Activated T-helper 17 cell treated with anti-CD3 and anti-CD28 coated beads, Interleukin-2, amount 50 U/mL, for 72 hours (primary cell): ENCODE measurements at regions not wholly inside any gene's neighbourhood (a gene's known extent, or its start where the extent isn't known, plus 50 kb on each side); places are given as distances from the start of the nearest gene placed in this dataset.

Source experiments
- ATAC-seq: fragments of 150-1000 bp; cut with Tn5 transposase; replicated peaks from 2 replicates; pipeline ENCODE4 v1.10.0; 2021; ENCODE audit warnings: mild to moderate bottlenecking, moderate library complexity
- H3K27ac Mint-ChIP-seq: one replicate; pipeline ENCODE4 v1.8.0; 2022; ENCODE audit warnings: mixed read lengths
- H3K27me3 Mint-ChIP-seq: one replicate; pipeline ENCODE4 v1.8.0; 2022; ENCODE audit warnings: mixed read lengths
- H3K36me3 Mint-ChIP-seq: one replicate; pipeline ENCODE4 v1.8.0; 2022; ENCODE audit warnings: low read depth, mild to moderate bottlenecking, mixed read lengths
- H3K4me1 Mint-ChIP-seq: one replicate; pipeline ENCODE4 v1.8.0; 2022; ENCODE audit warnings: mixed read lengths
- H3K4me3 Mint-ChIP-seq: one replicate; pipeline ENCODE4 v1.8.0; 2022; ENCODE audit warnings: mild to moderate bottlenecking, mixed read lengths
- H3K9me3 Mint-ChIP-seq: one replicate; pipeline ENCODE4 v1.8.0; 2022; ENCODE audit warnings: mixed read lengths

DNA sequence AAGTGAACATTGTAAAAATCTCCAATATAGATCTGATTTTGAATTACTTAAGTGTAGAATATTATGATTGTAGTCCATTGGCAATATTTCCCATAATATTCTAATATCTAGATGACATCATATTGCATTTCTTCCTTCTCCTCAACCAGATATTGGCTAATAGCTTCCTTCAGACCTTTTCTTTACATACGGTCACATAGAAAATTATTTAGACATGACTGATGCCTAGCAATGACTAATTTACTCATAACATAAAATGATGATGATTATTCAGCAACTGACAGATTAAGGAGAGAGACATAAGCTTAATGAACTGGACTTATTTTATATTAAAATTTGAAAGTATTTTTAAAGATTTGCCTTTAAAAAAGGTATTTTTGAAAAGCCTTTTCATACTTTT is 1287.6 kb downstream of the STIM2 start:
- Mint-ChIP-seq H3K27me3 (no peaks in the 10 kb centered on the region), H3K4me3 (no peak overlapping the region), H3K4me1 (no peaks in the 10 kb centered on the region), H3K36me3 (no peaks in the 10 kb centered on the region), H3K9me3 (peaks cover 12% of the 10 kb centered on the region), H3K27ac (no peak overlapping the region)
- no peak for ATAC-seq

- Mint-ChIP-seq H3K27me3 (no peaks in the 10 kb centered on the region), H3K4me3 (no peak overlapping the region)
Measured at GRCh38 chr4:28149762-28150161, 1289.1 kb downstream of the STIM2 start.

DNA sequence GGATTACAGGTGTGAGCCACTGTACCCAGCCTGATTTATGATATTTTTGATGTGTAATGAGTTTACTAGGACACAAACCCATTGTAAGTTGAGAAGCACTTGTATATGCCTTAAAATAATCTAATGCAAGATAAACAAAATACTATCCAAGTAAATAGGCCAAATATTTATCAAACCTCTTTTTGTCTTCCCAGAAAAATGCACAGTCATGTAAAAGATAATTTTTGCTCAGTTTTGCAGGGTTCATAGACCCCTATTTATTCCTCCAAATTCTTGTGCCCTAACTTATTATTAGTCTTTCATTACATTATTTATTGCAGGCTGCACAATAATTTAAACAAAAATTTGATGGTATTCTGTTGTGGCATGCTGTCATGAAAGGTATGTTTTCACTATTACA is 1290.7 kb downstream of the STIM2 start:
- ATAC-seq = no peak
- H3K27ac Mint-ChIP-seq = no peak overlapping the region
- no peaks in the 10 kb centered on the region for H3K4me1 Mint-ChIP-seq
- H3K4me3 Mint-ChIP-seq = no peak overlapping the region
- H3K36me3 Mint-ChIP-seq = no peaks in the 10 kb centered on the region
- H3K27me3 Mint-ChIP-seq = no peaks in the 10 kb centered on the region
- H3K9me3 Mint-ChIP-seq = peaks cover 7% of the 10 kb centered on the region

More at GRCh38 chr4:28149762-28150161, 1289.1 kb downstream of the STIM2 start:
- Mint-ChIP-seq H3K36me3 (no peaks in the 10 kb centered on the region), H3K4me1 (no peaks in the 10 kb centered on the region), H3K27ac (no peak overlapping the region), H3K9me3 (peaks cover 8% of the 10 kb centered on the region)
- no peak for ATAC-seq

DNA sequence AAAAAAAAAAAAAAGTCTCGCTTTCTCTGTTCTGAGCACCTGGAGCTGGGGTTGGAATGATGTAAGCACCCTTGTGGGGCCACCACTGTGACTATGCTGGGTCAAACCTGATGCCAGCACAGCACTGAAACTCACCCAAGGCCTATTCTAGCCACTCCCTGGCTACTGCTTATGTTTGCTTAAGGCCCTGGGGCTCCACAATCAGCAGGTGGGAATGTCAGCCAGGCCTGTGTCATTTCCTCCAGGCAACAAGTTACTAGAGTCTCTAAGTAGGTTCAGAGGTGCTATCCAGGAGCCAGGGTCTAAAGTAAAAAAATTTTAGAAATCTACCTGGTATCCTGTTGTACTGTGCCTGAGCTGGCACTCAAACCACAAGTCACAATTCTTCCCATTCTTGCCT is 1306.8 kb downstream of the STIM2 start:
- no peaks in the 10 kb centered on the region for H3K4me1 Mint-ChIP-seq
- H3K36me3 Mint-ChIP-seq = no peaks in the 10 kb centered on the region
- no peak for ATAC-seq
- no peak overlapping the region for H3K27ac Mint-ChIP-seq
- no peaks in the 10 kb centered on the region for H3K27me3 Mint-ChIP-seq
- peaks cover 11% of the 10 kb centered on the region for H3K9me3 Mint-ChIP-seq
- no peak overlapping the region for H3K4me3 Mint-ChIP-seq

GRCh38 chr4:28176942-28177341 is 1316.3 kb downstream of the STIM2 start:
- no peaks in the 10 kb centered on the region for H3K27me3 Mint-ChIP-seq
- no peaks in the 10 kb centered on the region for H3K4me1 Mint-ChIP-seq
- H3K9me3 Mint-ChIP-seq = peaks cover 12% of the 10 kb centered on the region
- no peak overlapping the region for H3K27ac Mint-ChIP-seq
- H3K36me3 Mint-ChIP-seq = no peaks in the 10 kb centered on the region
- no peak for ATAC-seq
- no peak overlapping the region for H3K4me3 Mint-ChIP-seq

DNA sequence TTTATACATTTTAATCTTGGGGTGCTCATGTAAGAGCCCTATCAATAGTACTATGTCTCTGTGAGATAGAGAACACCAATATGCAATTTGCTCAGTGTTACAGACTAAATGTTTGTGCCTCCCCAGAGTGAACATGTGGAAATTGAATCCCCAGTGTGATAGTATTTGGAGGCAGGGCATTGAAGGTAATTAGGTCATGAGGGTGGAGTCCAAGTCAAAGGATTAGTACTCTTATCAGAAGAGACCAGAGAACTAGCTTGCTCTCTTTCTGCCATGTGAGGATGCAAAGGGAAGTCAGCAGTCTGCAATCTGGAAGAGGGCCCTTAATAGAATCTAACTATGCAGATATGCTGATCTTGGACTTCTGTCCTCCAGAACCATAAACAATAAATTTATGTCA is 1317.0 kb downstream of the STIM2 start:
- Mint-ChIP-seq H3K36me3 (no peaks in the 10 kb centered on the region), H3K9me3 (peaks cover 13% of the 10 kb centered on the region), H3K27me3 (no peaks in the 10 kb centered on the region), H3K27ac (no peak overlapping the region), H3K4me1 (no peaks in the 10 kb centered on the region), H3K4me3 (no peak overlapping the region)
- no peak for ATAC-seq

GRCh38 chr4:28179126-28179525 is 1318.5 kb downstream of the STIM2 start:
- Mint-ChIP-seq H3K36me3 (no peaks in the 10 kb centered on the region), H3K27me3 (no peaks in the 10 kb centered on the region)

DNA sequence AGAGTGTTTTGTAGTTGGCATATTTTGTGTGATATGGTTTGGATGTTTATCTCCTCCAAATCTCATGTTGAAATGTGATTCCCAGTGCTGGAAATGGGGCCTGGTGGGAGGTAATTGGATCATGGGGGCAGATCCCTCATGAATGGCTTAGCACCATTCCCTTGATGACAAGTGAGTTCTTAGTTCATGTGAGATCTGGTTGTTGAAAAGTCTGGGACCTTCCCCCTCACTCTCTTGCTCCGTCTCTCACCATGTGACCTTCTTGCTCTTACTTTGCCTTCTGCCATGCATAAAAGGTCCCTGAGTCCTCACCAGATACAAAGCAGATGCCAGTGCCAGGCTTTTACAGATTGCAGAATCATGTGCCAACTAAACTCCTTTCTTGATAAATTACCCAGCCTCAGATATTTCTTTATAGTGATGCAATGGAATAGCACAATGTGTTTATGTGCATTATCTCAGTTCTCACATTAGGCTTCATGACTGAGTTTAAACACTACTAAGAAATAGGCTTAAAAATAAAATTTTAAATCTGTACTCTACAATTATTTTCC is 1348.8 kb downstream of the STIM2 start:
- no peak for ATAC-seq
- Mint-ChIP-seq H3K27me3 (no peaks in the 10 kb centered on the region), H3K36me3 (no peaks in the 10 kb centered on the region), H3K4me1 (no peaks in the 10 kb centered on the region), H3K9me3 (peaks cover 15% of the 10 kb centered on the region), H3K4me3 (no peak overlapping the region), H3K27ac (no peak overlapping the region)

More at GRCh38 chr4:28179126-28179525, 1318.5 kb downstream of the STIM2 start:
- ATAC-seq = no peak
- Mint-ChIP-seq H3K9me3 (peaks cover 11% of the 10 kb centered on the region), H3K4me3 (no peak overlapping the region), H3K4me1 (no peaks in the 10 kb centered on the region), H3K27ac (no peak overlapping the region)

DNA sequence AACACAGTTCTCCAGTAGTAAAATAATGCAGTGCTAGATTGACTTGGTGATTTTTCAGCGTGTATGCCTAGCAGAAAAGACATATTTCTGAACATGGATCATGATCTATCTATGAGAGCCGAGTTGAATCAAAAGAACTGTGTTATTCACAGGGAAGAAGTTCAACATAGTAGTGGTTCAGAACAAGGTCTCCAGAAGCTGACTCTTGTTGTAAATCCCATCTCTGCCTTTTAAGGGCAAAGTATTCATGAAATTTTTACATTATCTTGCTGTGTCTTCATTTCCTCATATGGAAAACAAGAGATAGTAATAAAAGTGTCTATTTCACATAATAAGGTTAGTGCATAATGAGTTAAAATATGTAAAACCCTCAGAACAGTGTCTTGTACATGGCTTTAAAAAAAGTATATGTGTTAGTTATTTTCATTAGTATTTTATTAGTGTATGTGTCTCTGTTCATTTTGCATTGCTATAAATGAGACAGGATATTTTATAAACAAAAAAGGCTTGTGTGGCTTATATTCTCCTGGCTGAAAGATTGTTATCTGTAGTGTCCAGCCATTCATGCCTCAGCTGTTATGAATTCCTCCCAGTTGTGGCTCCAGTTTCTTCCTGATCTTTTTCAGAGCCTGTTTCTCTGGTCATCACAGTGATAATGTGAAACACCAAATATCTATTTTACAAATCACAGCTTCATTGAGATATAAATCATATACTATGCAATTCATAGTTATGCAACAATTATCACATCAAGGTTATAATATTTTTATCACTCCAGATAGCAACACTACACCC is 1351.2 kb downstream of the STIM2 start:
- Mint-ChIP-seq H3K4me3 (no peak overlapping the region), H3K9me3 (peaks cover 15% of the 10 kb centered on the region), H3K27ac (no peak overlapping the region), H3K27me3 (no peaks in the 10 kb centered on the region), H3K4me1 (no peaks in the 10 kb centered on the region), H3K36me3 (no peaks in the 10 kb centered on the region)
- ATAC-seq = no peak

GRCh38 chr4:28221536-28221935 is 1360.9 kb downstream of the STIM2 start:
- Mint-ChIP-seq H3K4me1 (no peaks in the 10 kb centered on the region), H3K4me3 (no peak overlapping the region), H3K27me3 (no peaks in the 10 kb centered on the region), H3K9me3 (peaks cover 15% of the 10 kb centered on the region), H3K36me3 (no peaks in the 10 kb centered on the region), H3K27ac (no peak overlapping the region)
- no peak for ATAC-seq

- Mint-ChIP-seq H3K27me3 (no peaks in the 10 kb centered on the region), H3K4me1 (no peaks in the 10 kb centered on the region), H3K9me3 (peaks cover 11% of the 10 kb centered on the region), H3K27ac (no peak overlapping the region), H3K36me3 (no peaks in the 10 kb centered on the region), H3K4me3 (no peak overlapping the region)
- ATAC-seq = no peak
Measured at GRCh38 chr4:28225050-28225449, 1364.4 kb downstream of the STIM2 start.

DNA sequence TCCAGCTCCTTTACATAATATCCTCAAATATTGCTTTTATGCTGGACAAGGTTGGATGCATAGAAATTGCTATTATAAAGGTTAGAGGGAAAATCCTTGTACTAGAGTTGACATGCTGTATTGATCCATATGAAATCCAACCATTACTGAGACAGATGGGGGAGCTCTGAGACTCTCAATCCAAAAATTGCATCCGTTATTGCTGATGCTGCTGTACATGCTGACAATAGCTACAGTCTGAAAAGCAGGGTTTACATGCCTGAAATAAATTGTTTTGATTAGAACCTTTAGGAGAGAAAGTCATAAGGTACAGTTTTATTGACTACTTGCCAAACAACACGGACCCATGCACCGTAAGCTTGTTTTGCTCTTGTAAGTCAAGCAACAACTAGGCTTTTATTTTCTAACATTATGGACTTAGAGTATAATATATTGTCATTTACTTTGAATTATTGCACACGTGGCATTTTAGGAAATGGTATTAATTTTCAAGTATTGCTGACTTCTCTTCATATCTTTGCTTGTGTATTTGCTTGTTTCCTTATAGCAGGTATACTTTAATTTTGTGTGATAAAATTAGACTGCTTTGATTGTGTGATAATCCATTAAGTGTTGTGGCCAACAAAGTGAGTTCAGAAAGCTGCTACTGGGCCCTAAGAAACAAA is 1365.2 kb downstream of the STIM2 start:
- ATAC-seq = no peak
- H3K4me1 Mint-ChIP-seq = no peaks in the 10 kb centered on the region
- no peak overlapping the region for H3K27ac Mint-ChIP-seq
- H3K36me3 Mint-ChIP-seq = no peaks in the 10 kb centered on the region
- peaks cover 11% of the 10 kb centered on the region for H3K9me3 Mint-ChIP-seq
- no peaks in the 10 kb centered on the region for H3K27me3 Mint-ChIP-seq
- no peak overlapping the region for H3K4me3 Mint-ChIP-seq

GRCh38 chr4:28226962-28227361 is 1366.3 kb downstream of the STIM2 start:
- Mint-ChIP-seq H3K9me3 (peaks cover 11% of the 10 kb centered on the region), H3K4me3 (no peak overlapping the region), H3K27ac (no peak overlapping the region), H3K36me3 (no peaks in the 10 kb centered on the region), H3K4me1 (no peaks in the 10 kb centered on the region), H3K27me3 (no peaks in the 10 kb centered on the region)
- ATAC-seq = no peak

DNA sequence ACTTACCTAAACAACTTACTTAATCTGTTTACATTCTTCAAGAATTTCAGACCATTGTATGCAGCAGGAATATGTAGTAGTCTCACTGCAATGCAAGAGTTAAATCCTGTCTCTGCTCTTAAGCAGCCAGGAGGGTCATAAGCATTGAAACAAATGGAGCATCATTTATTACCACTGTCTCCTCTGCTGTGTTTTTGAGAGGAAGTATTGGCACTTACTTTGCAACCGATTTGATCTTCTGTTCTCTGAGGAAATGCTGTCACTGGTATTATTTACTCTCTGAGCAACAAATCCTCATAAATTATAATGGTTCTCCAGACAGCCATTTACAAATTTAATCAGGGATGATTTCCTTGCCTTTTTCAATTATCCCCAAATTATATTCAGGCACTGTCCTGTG is 1367.1 kb downstream of the STIM2 start:
- H3K36me3 Mint-ChIP-seq = no peaks in the 10 kb centered on the region
- no peak overlapping the region for H3K27ac Mint-ChIP-seq
- peaks cover 4% of the 10 kb centered on the region for H3K9me3 Mint-ChIP-seq
- H3K4me3 Mint-ChIP-seq = no peak overlapping the region
- H3K27me3 Mint-ChIP-seq = no peaks in the 10 kb centered on the region
- H3K4me1 Mint-ChIP-seq = no peaks in the 10 kb centered on the region
- ATAC-seq = no peak
